ENCODE measurements at regions not wholly inside any gene's neighbourhood (a gene's known extent, or its start where the extent isn't known, plus 50 kb on each side); places are given as distances from the start of the nearest gene placed in this dataset.

DNA sequence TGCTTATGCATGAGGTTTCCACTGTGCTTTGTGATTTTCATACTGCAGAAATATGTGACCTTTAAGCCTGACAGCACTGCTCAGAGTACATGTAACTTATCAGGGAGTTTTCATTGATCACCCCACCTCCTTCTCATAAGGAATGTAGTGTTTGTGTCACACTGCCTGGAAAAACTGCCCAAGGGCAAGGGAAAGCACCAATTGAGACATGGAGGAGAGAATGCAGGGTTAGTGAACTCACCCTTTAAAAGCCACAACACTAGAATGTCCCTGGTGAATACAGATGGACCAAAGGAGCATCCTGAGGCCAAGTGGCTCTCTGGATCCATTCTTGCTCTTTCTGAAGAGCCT lies 147.2 kb upstream of the SPATS2L start:
- TF ChIP-seq, protein P1, sequence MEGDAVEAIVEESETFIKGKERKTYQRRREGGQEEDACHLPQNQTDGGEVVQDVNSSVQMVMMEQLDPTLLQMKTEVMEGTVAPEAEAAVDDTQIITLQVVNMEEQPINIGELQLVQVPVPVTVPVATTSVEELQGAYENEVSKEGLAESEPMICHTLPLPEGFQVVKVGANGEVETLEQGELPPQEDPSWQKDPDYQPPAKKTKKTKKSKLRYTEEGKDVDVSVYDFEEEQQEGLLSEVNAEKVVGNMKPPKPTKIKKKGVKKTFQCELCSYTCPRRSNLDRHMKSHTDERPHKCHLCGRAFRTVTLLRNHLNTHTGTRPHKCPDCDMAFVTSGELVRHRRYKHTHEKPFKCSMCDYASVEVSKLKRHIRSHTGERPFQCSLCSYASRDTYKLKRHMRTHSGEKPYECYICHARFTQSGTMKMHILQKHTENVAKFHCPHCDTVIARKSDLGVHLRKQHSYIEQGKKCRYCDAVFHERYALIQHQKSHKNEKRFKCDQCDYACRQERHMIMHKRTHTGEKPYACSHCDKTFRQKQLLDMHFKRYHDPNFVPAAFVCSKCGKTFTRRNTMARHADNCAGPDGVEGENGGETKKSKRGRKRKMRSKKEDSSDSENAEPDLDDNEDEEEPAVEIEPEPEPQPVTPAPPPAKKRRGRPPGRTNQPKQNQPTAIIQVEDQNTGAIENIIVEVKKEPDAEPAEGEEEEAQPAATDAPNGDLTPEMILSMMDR (IDR thresholded peaks at IDR 0.05) = no peak
- no peak for TF ChIP-seq POLR2A (IDR thresholded peaks at IDR 0.05)

Data from uterus (tissue), 2 donors.